ENCODE measurements at regions not wholly inside any gene's neighbourhood (a gene's known extent, or its start where the extent isn't known, plus 50 kb on each side); places are given as distances from the start of the nearest gene placed in this dataset.
"Not testable (repeated sequence)": the region's sequence is repeated elsewhere in the genome, so short reads cannot be mapped to it uniquely, and the experiment has no call there.

DNA sequence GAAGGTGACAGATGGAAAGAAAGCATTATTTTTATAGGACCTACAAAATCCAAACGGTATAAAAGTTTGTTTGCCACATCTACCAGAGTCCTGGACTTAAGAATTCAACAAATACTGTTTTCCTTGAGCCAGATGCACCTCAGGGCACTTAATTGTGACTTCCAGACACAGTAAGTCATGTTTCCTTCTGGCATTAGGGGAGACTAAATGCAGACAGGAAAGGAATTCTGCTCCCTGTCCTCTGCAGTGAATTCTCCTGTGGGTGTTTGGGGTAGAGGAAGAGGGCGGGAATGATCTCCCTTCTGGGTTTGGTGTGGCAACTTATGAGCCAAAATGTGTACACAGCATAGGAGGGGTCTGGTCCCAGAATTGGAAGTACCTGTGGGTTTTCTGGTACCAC is 93.9 kb upstream of the ZDHHC17 start:
- Mint-ChIP-seq H3K4me3 (no peak overlapping the region), H3K9me3 (no peaks in the 10 kb centered on the region), H3K36me3 (no peaks in the 10 kb centered on the region), H3K27me3 (peaks cover 0 to 3% of the 10 kb centered on the region in 2 donors), H3K4me1 (peaks cover 10 to 12% (median 11%) of the 10 kb centered on the region in 3 donors), H3K27ac (no peak overlapping the region)
- H3K36me3 ChIP-seq (ENCODE audit: control insufficient read depth in 2 of 2, extremely low read depth in 1 of 2, insufficient read depth in 1 of 2, low read length in 1 of 2), result no peaks in the 10 kb centered on the region
- ATAC-seq (replicated peaks in 1 of 4) (no peak), DNase-seq (no peak)
- 100% methylated on average over 1 of the region's 2 CpGs for WGBS (ENCODE audit: insufficient coverage)
- ChIA-PET POLR2A (no interaction called here), CTCF (no interaction called here)
- H3K4me3 ChIP-seq (ENCODE audit: control insufficient read depth in 1 of 2, extremely low read depth in 1 of 2, low read length in 1 of 2), result no peak overlapping the region
- H3K27me3 ChIP-seq (replicated peaks in 1 of 2; ENCODE audit: control insufficient read depth in 2 of 2, extremely low read depth in 1 of 2, insufficient read depth in 2 of 2, low read length in 1 of 2), result peaks cover 0 to 2% of the 10 kb centered on the region in 2 experiments
- H3K4me1 ChIP-seq (ENCODE audit: control insufficient read depth in 1 of 2, extremely low read depth in 1 of 2, insufficient read depth in 2 of 2, low read length in 2 of 2), result no peaks in the 10 kb centered on the region
- no peaks in the 10 kb centered on the region for H3K9me3 ChIP-seq
- H3K27ac ChIP-seq (ENCODE audit: low read length), result no peak overlapping the region

DNA sequence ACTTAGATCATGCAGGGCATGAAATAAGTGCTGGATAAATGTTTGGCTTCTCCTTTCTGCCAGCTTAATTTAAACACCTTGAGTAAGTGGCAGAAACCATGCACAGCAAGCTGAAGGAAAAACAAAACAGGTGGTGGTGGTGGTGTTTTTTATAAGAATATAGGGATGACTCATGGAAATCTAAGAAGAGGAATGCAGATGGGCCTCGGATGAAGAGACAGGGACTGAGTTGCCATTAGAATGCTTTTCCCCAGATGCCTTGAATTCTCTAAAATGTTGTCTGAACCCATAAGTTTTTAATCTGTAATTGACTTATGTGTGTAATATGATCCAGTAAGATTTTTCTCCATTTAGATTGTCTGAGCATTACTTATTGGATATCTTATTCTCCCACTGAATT is 93.1 kb upstream of the ZDHHC17 start:
- H3K9me3 Mint-ChIP-seq, result no peaks in the 10 kb centered on the region
- no CpG with 5 or more reads among the region's 1 CpG for WGBS (ENCODE audit: insufficient coverage)
- ChIA-PET POLR2A (no interaction called here), CTCF (interaction anchor here in 1 of 2 donors (0.6 kb wide), 1 partner anchor 55 kb away, joined by 3 read pairs; no protein-coding TSS in a partner anchor)
- H3K27me3 Mint-ChIP-seq, result peaks cover 0 to 3% of the 10 kb centered on the region in 2 donors
- no peak overlapping the region for H3K27ac Mint-ChIP-seq
- Histone ChIP-seq H3K36me3 (ENCODE audit: control insufficient read depth in 2 of 2, extremely low read depth in 1 of 2, insufficient read depth in 1 of 2, low read length in 1 of 2) (no peaks in the 10 kb centered on the region), H3K4me1 (ENCODE audit: control insufficient read depth in 1 of 2, extremely low read depth in 1 of 2, insufficient read depth in 2 of 2, low read length in 2 of 2) (no peaks in the 10 kb centered on the region), H3K4me3 (ENCODE audit: control insufficient read depth in 1 of 2, extremely low read depth in 1 of 2, low read length in 1 of 2) (no peak overlapping the region), H3K9me3 (no peaks in the 10 kb centered on the region), H3K27ac (ENCODE audit: low read length) (no peak overlapping the region), H3K27me3 (replicated peaks in 1 of 2; ENCODE audit: control insufficient read depth in 2 of 2, extremely low read depth in 1 of 2, insufficient read depth in 2 of 2, low read length in 1 of 2) (peaks cover 0 to 2% of the 10 kb centered on the region in 2 experiments)
- no peak for ATAC-seq (replicated peaks in 1 of 4)
- H3K4me3 Mint-ChIP-seq, result no peak overlapping the region
- no peaks in the 10 kb centered on the region for H3K36me3 Mint-ChIP-seq
- no peak for DNase-seq
- peaks cover 5 to 9% (median 7%) of the 10 kb centered on the region in 3 donors for H3K4me1 Mint-ChIP-seq

DNA sequence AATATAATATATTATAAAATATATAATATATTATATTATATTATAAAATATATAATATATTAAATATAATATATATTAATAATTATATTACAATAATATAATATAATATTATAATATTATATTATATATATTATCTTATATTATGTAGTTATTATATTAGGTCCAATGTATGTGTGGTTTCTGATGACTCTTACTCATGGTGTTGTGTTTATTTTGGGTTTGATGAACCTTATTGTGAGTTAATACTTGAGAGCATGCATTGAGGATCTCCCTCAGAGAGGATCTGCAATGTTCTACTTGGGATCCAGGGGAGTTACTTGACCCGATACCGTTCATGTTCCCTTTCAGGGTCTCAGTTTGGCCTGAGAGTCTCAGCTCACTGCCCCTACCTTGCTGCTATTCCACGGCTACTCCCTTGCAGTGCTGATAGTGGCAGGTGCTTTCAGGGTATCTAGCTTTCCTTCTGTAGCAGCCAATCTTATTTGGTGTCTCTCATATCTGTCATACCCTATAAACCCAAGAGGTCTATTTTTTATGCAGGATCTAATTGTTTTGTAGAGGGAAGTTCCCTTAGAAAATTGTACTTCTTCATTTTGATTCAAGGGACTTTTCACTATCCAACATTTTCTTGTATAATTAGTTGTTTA is 89.1 kb upstream of the ZDHHC17 start:
- H3K27me3 ChIP-seq (replicated peaks in 1 of 2; ENCODE audit: control insufficient read depth in 2 of 2, extremely low read depth in 1 of 2, insufficient read depth in 2 of 2, low read length in 1 of 2), result peaks cover 0 to 2% of the 10 kb centered on the region in 2 experiments
- no peaks in the 10 kb centered on the region for H3K4me1 Mint-ChIP-seq
- ATAC-seq (replicated peaks in 1 of 4) (no peak), DNase-seq (no peak)
- no peaks in the 10 kb centered on the region for H3K9me3 Mint-ChIP-seq
- 89% methylated on average over 3 of the region's 3 CpGs for WGBS (ENCODE audit: insufficient coverage)
- no peaks in the 10 kb centered on the region for H3K36me3 ChIP-seq (ENCODE audit: control insufficient read depth in 2 of 2, extremely low read depth in 1 of 2, insufficient read depth in 1 of 2, low read length in 1 of 2)
- H3K27ac ChIP-seq (ENCODE audit: low read length), result no peak overlapping the region
- CTCF ChIA-PET, result no interaction called here
- H3K27me3 Mint-ChIP-seq, result no peaks in the 10 kb centered on the region
- H3K4me3 Mint-ChIP-seq, result no peak overlapping the region
- no peaks in the 10 kb centered on the region for H3K9me3 ChIP-seq
- H3K36me3 Mint-ChIP-seq, result no peaks in the 10 kb centered on the region
- H3K4me3 ChIP-seq (ENCODE audit: control insufficient read depth in 1 of 2, extremely low read depth in 1 of 2, low read length in 1 of 2), result no peak overlapping the region
- POLR2A ChIA-PET, result no interaction called here
- no peaks in the 10 kb centered on the region for H3K4me1 ChIP-seq (ENCODE audit: control insufficient read depth in 1 of 2, extremely low read depth in 1 of 2, insufficient read depth in 2 of 2, low read length in 2 of 2)
- H3K27ac Mint-ChIP-seq, result no peak overlapping the region

DNA sequence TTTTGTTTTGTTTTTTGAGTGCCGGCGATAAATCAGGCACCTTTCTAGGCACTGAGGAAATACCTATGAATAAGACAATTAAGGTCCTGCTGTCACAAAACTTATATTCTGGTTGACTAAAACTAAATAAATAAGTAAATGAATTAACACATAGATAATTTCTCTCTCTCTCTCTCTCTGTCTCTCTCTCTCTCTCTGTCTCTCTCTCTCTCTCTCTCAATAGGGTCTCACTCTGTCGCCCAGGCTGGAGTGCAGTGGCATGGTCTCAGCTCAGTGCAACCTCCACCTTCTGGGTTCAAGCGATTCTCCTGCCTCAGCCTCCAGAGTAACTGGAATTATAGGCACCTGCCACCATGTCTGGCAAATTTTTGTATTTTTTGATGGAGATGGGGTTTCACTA is 87.7 kb upstream of the ZDHHC17 start:
- H3K27me3 ChIP-seq (replicated peaks in 1 of 2; ENCODE audit: control insufficient read depth in 2 of 2, extremely low read depth in 1 of 2, insufficient read depth in 2 of 2, low read length in 1 of 2); H3K9me3 ChIP-seq; CTCF ChIA-PET; POLR2A ChIA-PET; H3K4me1 Mint-ChIP-seq; H3K36me3 Mint-ChIP-seq; DNase-seq; H3K27me3 Mint-ChIP-seq; H3K4me1 ChIP-seq (ENCODE audit: control insufficient read depth in 1 of 2, extremely low read depth in 1 of 2, insufficient read depth in 2 of 2, low read length in 2 of 2); H3K4me3 ChIP-seq (ENCODE audit: control insufficient read depth in 1 of 2, extremely low read depth in 1 of 2, low read length in 1 of 2); ATAC-seq (replicated peaks in 1 of 4); H3K9me3 Mint-ChIP-seq; H3K4me3 Mint-ChIP-seq; H3K36me3 ChIP-seq (ENCODE audit: control insufficient read depth in 2 of 2, extremely low read depth in 1 of 2, insufficient read depth in 1 of 2, low read length in 1 of 2); H3K27ac Mint-ChIP-seq; H3K27ac ChIP-seq (ENCODE audit: low read length): not testable (repeated sequence)
- WGBS (ENCODE audit: insufficient coverage), result no CpG with 5 or more reads among the region's 4 CpGs

GRCh38 chr12:76678992-76679391 is 84.9 kb upstream of the ZDHHC17 start:
- ATAC-seq (replicated peaks in 1 of 4) (no peak), DNase-seq (no peak)
- WGBS (ENCODE audit: insufficient coverage), result 75% methylated on average over 1 of the region's 2 CpGs
- Histone ChIP-seq H3K4me1 (ENCODE audit: control insufficient read depth in 1 of 2, extremely low read depth in 1 of 2, insufficient read depth in 2 of 2, low read length in 2 of 2) (no peaks in the 10 kb centered on the region), H3K9me3 (no peaks in the 10 kb centered on the region), H3K4me3 (ENCODE audit: control insufficient read depth in 1 of 2, extremely low read depth in 1 of 2, low read length in 1 of 2) (no peak overlapping the region), H3K36me3 (ENCODE audit: control insufficient read depth in 2 of 2, extremely low read depth in 1 of 2, insufficient read depth in 1 of 2, low read length in 1 of 2) (no peaks in the 10 kb centered on the region), H3K27ac (ENCODE audit: low read length) (no peak overlapping the region), H3K27me3 (replicated peaks in 1 of 2; ENCODE audit: control insufficient read depth in 2 of 2, extremely low read depth in 1 of 2, insufficient read depth in 2 of 2, low read length in 1 of 2) (peaks cover 0 to 5% of the 10 kb centered on the region in 2 experiments)
- Mint-ChIP-seq H3K4me3 (no peak overlapping the region), H3K4me1 (no peaks in the 10 kb centered on the region), H3K36me3 (no peaks in the 10 kb centered on the region), H3K9me3 (no peaks in the 10 kb centered on the region), H3K27me3 (no peaks in the 10 kb centered on the region), H3K27ac (no peak overlapping the region)
- POLR2A ChIA-PET, result no interaction called here
- CTCF ChIA-PET, result interaction anchor here in 1 of 2 donors (0.5 kb wide), 1 partner anchor 1115 kb away, joined by 3 read pairs; no protein-coding TSS in a partner anchor

DNA sequence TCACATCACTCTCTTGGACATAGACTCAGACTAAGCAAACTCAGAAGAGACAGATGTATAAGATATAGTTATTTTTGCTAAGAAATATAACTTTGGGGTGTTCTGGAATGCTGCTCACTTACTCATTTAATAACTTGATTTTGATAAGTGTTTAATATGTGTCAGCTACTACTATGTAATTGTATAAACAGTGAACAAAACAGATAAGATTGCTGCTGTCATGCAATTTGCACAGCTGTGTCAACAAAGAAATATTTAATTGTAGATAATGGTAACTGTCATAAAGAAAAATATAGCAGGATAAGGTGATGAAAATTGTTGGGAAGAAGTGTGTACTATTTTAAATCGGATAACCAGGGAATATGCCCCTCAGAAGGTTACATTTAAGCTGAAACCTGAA is 84.1 kb upstream of the ZDHHC17 start:
- Mint-ChIP-seq H3K4me3 (no peak overlapping the region), H3K4me1 (no peaks in the 10 kb centered on the region), H3K9me3 (no peaks in the 10 kb centered on the region), H3K27me3 (no peaks in the 10 kb centered on the region), H3K27ac (no peak overlapping the region), H3K36me3 (no peaks in the 10 kb centered on the region)
- no peaks in the 10 kb centered on the region for H3K4me1 ChIP-seq (ENCODE audit: control insufficient read depth in 1 of 2, extremely low read depth in 1 of 2, insufficient read depth in 2 of 2, low read length in 2 of 2)
- no peaks in the 10 kb centered on the region for H3K9me3 ChIP-seq
- WGBS (ENCODE audit: insufficient coverage), result 0% methylated on average over 1 of the region's 1 CpG
- no peak for ATAC-seq (replicated peaks in 1 of 4)
- ChIA-PET POLR2A (no interaction called here), CTCF (no interaction called here)
- no peaks in the 10 kb centered on the region for H3K36me3 ChIP-seq (ENCODE audit: control insufficient read depth in 2 of 2, extremely low read depth in 1 of 2, insufficient read depth in 1 of 2, low read length in 1 of 2)
- DNase-seq, result no peak
- H3K27ac ChIP-seq (ENCODE audit: low read length), result no peak overlapping the region
- peaks cover 0 to 5% of the 10 kb centered on the region in 2 experiments for H3K27me3 ChIP-seq (replicated peaks in 1 of 2; ENCODE audit: control insufficient read depth in 2 of 2, extremely low read depth in 1 of 2, insufficient read depth in 2 of 2, low read length in 1 of 2)
- no peak overlapping the region for H3K4me3 ChIP-seq (ENCODE audit: control insufficient read depth in 1 of 2, extremely low read depth in 1 of 2, low read length in 1 of 2)

DNA sequence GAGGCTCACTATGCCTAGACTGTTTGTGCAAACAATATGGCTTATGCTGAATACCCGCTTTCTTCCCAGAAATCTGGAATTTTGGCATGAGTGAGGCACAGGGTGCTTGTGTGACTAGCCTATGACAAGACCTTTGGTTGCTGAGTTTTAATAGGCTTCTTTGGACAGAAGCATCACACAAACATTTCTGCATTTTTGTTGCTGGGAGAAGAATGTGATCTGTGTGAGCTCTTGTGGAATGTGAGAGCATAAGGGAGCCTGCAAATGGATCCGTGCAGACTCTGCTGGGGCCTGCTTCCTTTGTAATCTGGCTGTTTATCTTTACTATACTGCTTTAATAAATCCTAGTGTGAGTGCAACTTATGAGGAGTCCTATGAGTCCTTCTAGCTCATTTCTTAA is 83.0 kb upstream of the ZDHHC17 start:
- Histone ChIP-seq H3K4me3 (ENCODE audit: control insufficient read depth in 1 of 2, extremely low read depth in 1 of 2, low read length in 1 of 2) (no peak overlapping the region), H3K27me3 (replicated peaks in 1 of 2; ENCODE audit: control insufficient read depth in 2 of 2, extremely low read depth in 1 of 2, insufficient read depth in 2 of 2, low read length in 1 of 2) (peaks cover 0 to 5% of the 10 kb centered on the region in 2 experiments), H3K36me3 (ENCODE audit: control insufficient read depth in 2 of 2, extremely low read depth in 1 of 2, insufficient read depth in 1 of 2, low read length in 1 of 2) (no peaks in the 10 kb centered on the region), H3K4me1 (ENCODE audit: control insufficient read depth in 1 of 2, extremely low read depth in 1 of 2, insufficient read depth in 2 of 2, low read length in 2 of 2) (no peaks in the 10 kb centered on the region), H3K9me3 (no peaks in the 10 kb centered on the region), H3K27ac (ENCODE audit: low read length) (no peak overlapping the region)
- no peak overlapping the region for H3K27ac Mint-ChIP-seq
- ChIA-PET CTCF (no interaction called here), POLR2A (no interaction called here)
- 80% methylated on average over 1 of the region's 2 CpGs for WGBS (ENCODE audit: insufficient coverage)
- no peaks in the 10 kb centered on the region for H3K27me3 Mint-ChIP-seq
- H3K36me3 Mint-ChIP-seq, result no peaks in the 10 kb centered on the region
- no peaks in the 10 kb centered on the region for H3K9me3 Mint-ChIP-seq
- DNase-seq (no peak), ATAC-seq (replicated peaks in 1 of 4) (no peak)
- H3K4me3 Mint-ChIP-seq, result no peak overlapping the region
- H3K4me1 Mint-ChIP-seq, result peaks cover 0 to 5% (median 4%) of the 10 kb centered on the region in 3 donors

Data from T-cell (primary cell).